PFSK-1 (cell line): ENCODE measurements at regions not wholly inside any gene's neighbourhood (a gene's known extent, or its start where the extent isn't known, plus 50 kb on each side); places are given as distances from the start of the nearest gene placed in this dataset.

Experiments
- FOXP2 ChIP-seq: optimal IDR thresholded peaks from 2 replicates; pipeline ENCODE3; 2011; ENCODE audit warnings: borderline replicate concordance, control low read depth, inconsistent platforms; ENCODE audit not compliant: insufficient read depth; ENCODE audit errors: extremely low read length, extremely low read depth
- POLR2AphosphoS5 ChIP-seq: IDR thresholded peaks from 2 replicates; pipeline ENCODE4 v1.6.1; 2012; ENCODE audit warnings: low read depth, mild to moderate bottlenecking, control low read depth, low read length, moderate library complexity
- SIN3A ChIP-seq: IDR thresholded peaks from 2 replicates; pipeline ENCODE4 v1.6.1; 2012; ENCODE audit warnings: mild to moderate bottlenecking, low read length, moderate library complexity, borderline replicate concordance; ENCODE audit not compliant: insufficient read depth
- TAF1 ChIP-seq: IDR thresholded peaks from 2 replicates; pipeline ENCODE4 v1.6.1; 2012; ENCODE audit warnings: low read length, control low read depth, borderline replicate concordance; ENCODE audit not compliant: insufficient read depth
- TF ChIP-seq, protein P1 (sequence below), 2 experiments: IDR thresholded peaks; 2 replicates each; pipeline versions ENCODE4 v1.6.1 to v1.8.0; 2011 to 2012; ENCODE audit warnings: low read depth in 2 of 2, low read length in 2 of 2, control low read depth in 1 of 2, inconsistent platforms in 1 of 2, mild to moderate bottlenecking in 1 of 2, moderate library complexity in 1 of 2; ENCODE audit not compliant: insufficient read depth in 1 of 2

DNA sequence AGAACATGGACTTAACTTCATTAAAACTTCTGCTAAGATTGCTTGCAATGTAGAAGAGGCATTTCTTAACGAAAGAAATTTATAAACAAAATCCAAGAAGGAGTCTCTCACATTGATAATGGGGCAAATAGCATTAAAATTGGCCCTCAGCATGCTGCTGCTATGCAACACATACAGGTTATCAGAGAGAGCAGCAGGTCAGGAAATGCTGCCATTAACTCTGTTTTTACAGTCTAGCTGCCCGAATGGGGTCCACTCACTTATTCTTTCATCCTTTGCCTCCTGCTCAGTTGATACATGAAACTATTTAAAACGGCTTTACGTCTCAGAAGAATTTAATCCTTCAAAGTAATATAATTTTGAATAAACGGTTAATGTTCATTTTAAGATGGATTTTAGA is 620.4 kb downstream of the SLC16A7 start:
- TF ChIP-seq FOXP2, result no peak
- no peak for TF ChIP-seq POLR2AphosphoS5
- TF ChIP-seq, protein P1, sequence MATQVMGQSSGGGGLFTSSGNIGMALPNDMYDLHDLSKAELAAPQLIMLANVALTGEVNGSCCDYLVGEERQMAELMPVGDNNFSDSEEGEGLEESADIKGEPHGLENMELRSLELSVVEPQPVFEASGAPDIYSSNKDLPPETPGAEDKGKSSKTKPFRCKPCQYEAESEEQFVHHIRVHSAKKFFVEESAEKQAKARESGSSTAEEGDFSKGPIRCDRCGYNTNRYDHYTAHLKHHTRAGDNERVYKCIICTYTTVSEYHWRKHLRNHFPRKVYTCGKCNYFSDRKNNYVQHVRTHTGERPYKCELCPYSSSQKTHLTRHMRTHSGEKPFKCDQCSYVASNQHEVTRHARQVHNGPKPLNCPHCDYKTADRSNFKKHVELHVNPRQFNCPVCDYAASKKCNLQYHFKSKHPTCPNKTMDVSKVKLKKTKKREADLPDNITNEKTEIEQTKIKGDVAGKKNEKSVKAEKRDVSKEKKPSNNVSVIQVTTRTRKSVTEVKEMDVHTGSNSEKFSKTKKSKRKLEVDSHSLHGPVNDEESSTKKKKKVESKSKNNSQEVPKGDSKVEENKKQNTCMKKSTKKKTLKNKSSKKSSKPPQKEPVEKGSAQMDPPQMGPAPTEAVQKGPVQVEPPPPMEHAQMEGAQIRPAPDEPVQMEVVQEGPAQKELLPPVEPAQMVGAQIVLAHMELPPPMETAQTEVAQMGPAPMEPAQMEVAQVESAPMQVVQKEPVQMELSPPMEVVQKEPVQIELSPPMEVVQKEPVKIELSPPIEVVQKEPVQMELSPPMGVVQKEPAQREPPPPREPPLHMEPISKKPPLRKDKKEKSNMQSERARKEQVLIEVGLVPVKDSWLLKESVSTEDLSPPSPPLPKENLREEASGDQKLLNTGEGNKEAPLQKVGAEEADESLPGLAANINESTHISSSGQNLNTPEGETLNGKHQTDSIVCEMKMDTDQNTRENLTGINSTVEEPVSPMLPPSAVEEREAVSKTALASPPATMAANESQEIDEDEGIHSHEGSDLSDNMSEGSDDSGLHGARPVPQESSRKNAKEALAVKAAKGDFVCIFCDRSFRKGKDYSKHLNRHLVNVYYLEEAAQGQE (IDR thresholded peaks at IDR 0.05; ENCODE audit: insufficient read depth in 1 of 2, low read depth in 2 of 2, low read length in 2 of 2), result no peak
- no peak for TF ChIP-seq SIN3A
- TF ChIP-seq TAF1, result no peak

DNA sequence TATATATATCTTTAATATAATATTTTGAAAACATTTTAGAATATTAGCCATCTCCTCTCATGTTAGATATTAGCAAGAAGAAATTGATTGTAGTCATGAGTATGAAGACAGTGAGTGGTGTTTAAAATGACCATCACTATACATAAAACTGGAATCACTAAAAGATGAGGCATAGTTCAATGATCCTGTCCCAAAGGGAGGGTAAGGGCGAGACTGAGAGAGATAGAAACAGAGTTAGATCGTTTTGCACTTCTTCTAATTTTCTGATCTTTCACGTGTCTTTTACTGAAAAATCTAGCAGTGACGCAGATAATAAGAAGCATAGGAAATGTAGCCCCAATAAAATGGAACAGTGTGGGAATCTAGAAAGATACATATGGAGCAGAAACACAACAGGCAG is 627.4 kb downstream of the SLC16A7 start:
- TF ChIP-seq POLR2AphosphoS5 (no peak), SIN3A (no peak), FOXP2 (no peak), TAF1 (no peak)
- TF ChIP-seq, protein P1 (IDR thresholded peaks at IDR 0.05; ENCODE audit: insufficient read depth in 1 of 2, low read depth in 2 of 2, low read length in 2 of 2), result no peak

DNA sequence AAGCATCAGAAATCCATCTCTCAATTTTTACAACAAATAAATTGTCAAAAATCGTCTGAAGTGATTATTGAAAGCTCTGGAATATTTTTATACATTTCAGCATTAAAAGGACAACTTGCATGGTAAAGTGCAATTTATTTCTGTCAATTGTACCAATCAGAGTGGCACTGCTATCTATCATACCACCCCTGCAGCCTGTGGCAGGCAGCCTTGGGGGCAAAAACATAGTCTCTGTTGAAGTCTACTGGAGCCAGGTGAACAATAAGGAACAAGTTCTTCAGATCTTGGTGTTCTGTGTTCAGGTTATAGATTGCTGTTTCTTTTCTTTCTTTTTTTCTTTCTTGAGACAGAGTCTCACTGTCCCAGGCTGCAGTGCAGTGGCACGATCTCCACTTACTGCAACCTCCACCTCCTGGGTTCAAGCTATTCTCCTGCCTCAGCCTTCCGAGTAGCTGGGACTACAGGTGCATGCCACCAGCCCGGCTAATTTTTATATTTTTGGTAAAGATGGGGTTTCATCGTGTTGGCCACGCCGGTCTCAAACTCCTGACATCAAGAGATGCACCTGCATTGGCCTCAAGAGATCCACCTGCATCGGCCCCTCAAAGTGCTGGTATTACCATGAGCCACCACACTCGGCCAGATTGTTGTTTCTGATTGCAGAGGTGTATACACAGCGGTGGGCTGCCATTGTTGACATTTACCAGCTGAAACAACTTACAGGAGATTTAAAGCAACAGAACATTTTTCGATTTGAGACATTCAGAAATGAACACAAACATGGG is 629.6 kb downstream of the SLC16A7 start:
- TF ChIP-seq FOXP2 (no peak), POLR2AphosphoS5 (no peak), TAF1 (no peak), SIN3A (no peak)
- TF ChIP-seq, protein P1 (IDR thresholded peaks at IDR 0.05; ENCODE audit: insufficient read depth in 1 of 2, low read depth in 2 of 2, low read length in 2 of 2), result no peak

DNA sequence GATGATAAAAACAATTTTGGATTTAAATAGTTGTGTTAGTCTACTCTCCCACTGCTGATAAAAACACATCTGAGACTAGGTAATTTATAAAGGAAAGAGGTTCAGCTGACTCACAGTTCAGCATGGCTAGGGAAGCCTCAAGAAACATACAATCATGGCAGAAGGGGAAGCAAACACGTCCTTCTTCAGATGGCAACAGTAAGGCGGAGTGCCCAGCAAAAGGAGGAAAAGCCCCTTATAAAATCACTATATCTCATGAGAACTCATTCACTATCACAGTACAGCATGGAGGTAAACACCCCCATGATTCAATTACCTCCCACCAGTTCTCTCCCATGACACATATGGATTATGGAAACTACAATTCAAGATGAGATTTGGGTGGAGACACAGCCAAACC is 632.1 kb downstream of the SLC16A7 start:
- TF ChIP-seq TAF1 (no peak), SIN3A (no peak), FOXP2 (no peak), POLR2AphosphoS5 (no peak)
- TF ChIP-seq, protein P1 (IDR thresholded peaks at IDR 0.05; ENCODE audit: insufficient read depth in 1 of 2, low read depth in 2 of 2, low read length in 2 of 2), result no peak
